ENCODE measurements at regions not wholly inside any gene's neighbourhood (a gene's known extent, or its start where the extent isn't known, plus 50 kb on each side); places are given as distances from the start of the nearest gene placed in this dataset.
"Not testable (repeated sequence)": the region's sequence is repeated elsewhere in the genome, so short reads cannot be mapped to it uniquely, and the experiment has no call there.

- not testable (repeated sequence) for TF ChIP-seq CTCF (optimal IDR thresholded peaks at IDR 0.05 in 1 of 3, IDR thresholded peaks at IDR 0.05 in 1 of 3, conservative IDR thresholded peaks at IDR 0.05 in 1 of 3; ENCODE audit: extremely low read depth in 1 of 3, insufficient read depth in 2 of 3, low read length in 3 of 3); EZH2 (IDR thresholded peaks at IDR 0.05; ENCODE audit: low read length)
These were observed 237.0 kb upstream of the MAP2 start for GRCh38 chr2:209186886-209187285.

Data from keratinocyte (primary cell).